ENCODE measurements at regions not wholly inside any gene's neighbourhood (a gene's known extent, or its start where the extent isn't known, plus 50 kb on each side); places are given as distances from the start of the nearest gene placed in this dataset.
"Not testable (repeated sequence)": the region's sequence is repeated elsewhere in the genome, so short reads cannot be mapped to it uniquely, and the experiment has no call there.

- H3K4me1 ChIP-seq (ENCODE audit: control extremely low read depth in 1 of 4, control insufficient read depth in 4 of 4, insufficient read depth in 4 of 4, low read length in 3 of 4) = no peaks in the 10 kb centered on the region
- H3K4me3 ChIP-seq (ENCODE audit: control insufficient read depth in 1 of 7, extremely low read depth in 1 of 7, insufficient read depth in 4 of 7, low read depth in 2 of 7, low read length in 6 of 7) = no peak overlapping the region
- H3K9me3 ChIP-seq (ENCODE audit: control extremely low read depth in 1 of 5, control insufficient read depth in 4 of 5, insufficient read depth in 2 of 5, low read depth in 1 of 5, low read length in 4 of 5) = no peaks in the 10 kb centered on the region
- ChIA-PET CTCF (interaction anchor here (1.2 to 4.4 kb wide), 3 partner anchors 16 to 115 kb away, joined by 3 to 39 read pairs (median 16); no protein-coding TSS in a partner anchor), POLR2A (no interaction called here)
- WGBS (ENCODE audit: insufficient coverage) = 100% methylated on average over 2 of the region's 2 CpGs
- no peaks in the 10 kb centered on the region for H3K36me3 ChIP-seq (ENCODE audit: control insufficient read depth in 4 of 4, insufficient read depth in 4 of 4, low read length in 3 of 4)
- H3K27ac ChIP-seq (ENCODE audit: insufficient read depth in 1 of 2, low read depth in 1 of 2, low read length in 2 of 2, poor library complexity in 1 of 2, severe bottlenecking in 2 of 2) = no peak overlapping the region
- no peak for DNase-seq
- H3K27me3 ChIP-seq (replicated peaks in 2 of 5; ENCODE audit: control insufficient read depth in 4 of 5, insufficient read depth in 5 of 5, low read length in 4 of 5) = peaks cover 0 to 7% (median 0%) of the 10 kb centered on the region in 5 experiments
Measured at GRCh38 chr4:77355731-77356130, 198.7 kb downstream of the CCNG2 start.

DNA sequence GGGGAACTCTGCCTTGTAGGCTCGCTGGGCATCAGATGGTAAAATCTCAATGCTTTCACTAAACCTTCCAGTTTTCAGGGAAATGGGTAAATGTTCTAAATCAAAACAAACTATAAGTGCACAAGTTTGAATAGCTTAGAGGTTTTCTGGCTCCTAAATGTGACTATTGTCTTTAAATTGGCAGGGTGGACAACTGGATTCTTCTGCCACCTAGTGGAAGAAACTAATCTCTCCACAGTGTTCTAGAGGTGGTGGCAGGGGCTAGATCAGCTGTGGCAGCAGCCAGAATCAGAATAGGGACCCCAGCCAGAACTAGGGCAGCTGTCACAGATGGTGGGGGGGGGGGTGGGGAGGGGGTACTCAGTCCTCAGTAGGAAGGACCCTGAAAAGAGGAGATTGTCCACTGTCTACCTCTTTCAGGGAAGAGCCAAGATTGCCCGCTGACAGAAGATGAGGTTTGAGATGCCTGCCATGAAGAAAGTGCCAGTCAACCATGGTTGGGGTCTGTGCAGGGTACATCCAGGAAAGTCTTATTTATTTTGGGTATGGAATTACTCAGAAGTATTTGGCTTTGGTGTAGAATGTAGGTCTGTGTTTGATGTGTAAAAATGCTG, 201.4 kb downstream of the CCNG2 start:
- ChIA-PET POLR2A (no interaction called here), CTCF (interaction anchor here (0.7 to 4.4 kb wide), 15 partner anchors 8 to 841 kb away, joined by 3 to 39 read pairs (median 3); no protein-coding TSS in a partner anchor)
- peaks cover 0 to 7% (median 0%) of the 10 kb centered on the region in 5 experiments for H3K27me3 ChIP-seq (replicated peaks in 2 of 5; ENCODE audit: control insufficient read depth in 4 of 5, insufficient read depth in 5 of 5, low read length in 4 of 5)
- H3K4me1 ChIP-seq (ENCODE audit: control extremely low read depth in 1 of 4, control insufficient read depth in 4 of 4, insufficient read depth in 4 of 4, low read length in 3 of 4) = no peaks in the 10 kb centered on the region
- H3K36me3 ChIP-seq (ENCODE audit: control insufficient read depth in 4 of 4, insufficient read depth in 4 of 4, low read length in 3 of 4) = no peaks in the 10 kb centered on the region
- no peak overlapping the region for H3K27ac ChIP-seq (ENCODE audit: insufficient read depth in 1 of 2, low read depth in 1 of 2, low read length in 2 of 2, poor library complexity in 1 of 2, severe bottlenecking in 2 of 2)
- peak; percentile 25 to 51 (median 29) for DNase-seq
- H3K9me3 ChIP-seq (ENCODE audit: control extremely low read depth in 1 of 5, control insufficient read depth in 4 of 5, insufficient read depth in 2 of 5, low read depth in 1 of 5, low read length in 4 of 5) = no peaks in the 10 kb centered on the region
- no peak overlapping the region for H3K4me3 ChIP-seq (ENCODE audit: control insufficient read depth in 1 of 7, extremely low read depth in 1 of 7, insufficient read depth in 4 of 7, low read depth in 2 of 7, low read length in 6 of 7)
- 100% methylated on average over 1 of the region's 2 CpGs for WGBS (ENCODE audit: insufficient coverage)

DNA sequence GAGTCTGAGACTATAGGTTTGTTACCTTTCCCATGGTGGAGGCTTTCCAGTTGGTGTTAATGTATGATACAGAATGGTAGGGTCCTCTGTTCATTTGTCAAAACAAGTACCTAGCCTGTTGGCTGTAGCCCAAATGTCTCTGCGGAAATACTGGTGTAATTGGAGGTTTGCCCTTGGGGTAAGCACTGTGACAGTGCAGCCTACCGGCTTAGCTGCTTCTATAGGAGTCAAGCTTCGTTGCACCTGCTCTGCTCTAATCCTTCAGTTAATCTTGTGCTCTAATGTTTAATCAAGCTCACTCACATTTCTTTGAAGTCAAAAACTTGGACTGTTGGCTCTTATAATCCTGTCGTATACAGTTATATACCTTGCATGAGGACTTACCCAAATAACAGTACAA, 203.4 kb downstream of the CCNG2 start:
- Histone ChIP-seq H3K4me1 (ENCODE audit: control extremely low read depth in 1 of 4, control insufficient read depth in 4 of 4, insufficient read depth in 4 of 4, low read length in 3 of 4) (no peaks in the 10 kb centered on the region), H3K27me3 (replicated peaks in 2 of 5; ENCODE audit: control insufficient read depth in 4 of 5, insufficient read depth in 5 of 5, low read length in 4 of 5) (peaks cover 0 to 7% (median 0%) of the 10 kb centered on the region in 5 experiments), H3K36me3 (ENCODE audit: control insufficient read depth in 4 of 4, insufficient read depth in 4 of 4, low read length in 3 of 4) (no peaks in the 10 kb centered on the region), H3K27ac (ENCODE audit: insufficient read depth in 1 of 2, low read depth in 1 of 2, low read length in 2 of 2, poor library complexity in 1 of 2, severe bottlenecking in 2 of 2) (no peak overlapping the region), H3K9me3 (ENCODE audit: control extremely low read depth in 1 of 5, control insufficient read depth in 4 of 5, insufficient read depth in 2 of 5, low read depth in 1 of 5, low read length in 4 of 5) (no peaks in the 10 kb centered on the region), H3K4me3 (ENCODE audit: control insufficient read depth in 1 of 7, extremely low read depth in 1 of 7, insufficient read depth in 4 of 7, low read depth in 2 of 7, low read length in 6 of 7) (no peak overlapping the region)
- ChIA-PET POLR2A (no interaction called here), CTCF (interaction anchor here (1.8 to 4.4 kb wide), 3 partner anchors 48 to 120 kb away, joined by 4 to 39 read pairs (median 16); no protein-coding TSS in a partner anchor)
- DNase-seq = no peak
- 100% methylated on average over 4 of the region's 4 CpGs for whole genome bisulfite sequencing (ENCODE audit: insufficient coverage)

DNA sequence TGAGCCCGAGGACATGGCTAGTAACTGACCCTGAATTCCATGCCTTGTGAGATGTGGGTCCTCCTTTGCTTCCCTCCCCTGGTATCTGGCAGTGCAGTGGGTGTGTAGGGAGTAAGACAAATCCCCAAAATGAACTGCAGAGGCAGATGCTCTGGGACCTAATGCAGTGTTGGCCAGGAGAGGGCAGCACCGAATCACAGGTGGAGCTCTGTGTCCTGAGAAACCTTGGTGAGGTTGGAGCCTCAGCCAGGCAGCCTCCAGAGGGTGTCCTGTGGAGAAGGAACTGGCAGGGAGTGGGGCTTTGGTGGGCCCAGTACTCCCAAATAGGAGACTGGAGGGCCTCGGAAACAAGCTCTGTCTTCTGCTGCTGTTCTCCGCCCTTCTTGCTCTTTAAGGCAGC, 209.9 kb downstream of the CCNG2 start:
- H3K4me1 ChIP-seq (ENCODE audit: control extremely low read depth in 1 of 4, control insufficient read depth in 4 of 4, insufficient read depth in 4 of 4, low read length in 3 of 4); POLR2A ChIA-PET; H3K9me3 ChIP-seq (ENCODE audit: control extremely low read depth in 1 of 5, control insufficient read depth in 4 of 5, insufficient read depth in 2 of 5, low read depth in 1 of 5, low read length in 4 of 5); H3K4me3 ChIP-seq (ENCODE audit: control insufficient read depth in 1 of 7, extremely low read depth in 1 of 7, insufficient read depth in 4 of 7, low read depth in 2 of 7, low read length in 6 of 7); H3K27ac ChIP-seq (ENCODE audit: insufficient read depth in 1 of 2, low read depth in 1 of 2, low read length in 2 of 2, poor library complexity in 1 of 2, severe bottlenecking in 2 of 2); DNase-seq; H3K36me3 ChIP-seq (ENCODE audit: control insufficient read depth in 4 of 4, insufficient read depth in 4 of 4, low read length in 3 of 4); H3K27me3 ChIP-seq (replicated peaks in 2 of 5; ENCODE audit: control insufficient read depth in 4 of 5, insufficient read depth in 5 of 5, low read length in 4 of 5): not testable (repeated sequence)
- CTCF ChIA-PET = interaction anchor here (0.9 to 5.2 kb wide), 8 partner anchors 8 to 126 kb away, joined by 3 to 29 read pairs (median 4); no protein-coding TSS in a partner anchor
- no CpG with 5 or more reads among the region's 4 CpGs for WGBS (ENCODE audit: insufficient coverage)

DNA sequence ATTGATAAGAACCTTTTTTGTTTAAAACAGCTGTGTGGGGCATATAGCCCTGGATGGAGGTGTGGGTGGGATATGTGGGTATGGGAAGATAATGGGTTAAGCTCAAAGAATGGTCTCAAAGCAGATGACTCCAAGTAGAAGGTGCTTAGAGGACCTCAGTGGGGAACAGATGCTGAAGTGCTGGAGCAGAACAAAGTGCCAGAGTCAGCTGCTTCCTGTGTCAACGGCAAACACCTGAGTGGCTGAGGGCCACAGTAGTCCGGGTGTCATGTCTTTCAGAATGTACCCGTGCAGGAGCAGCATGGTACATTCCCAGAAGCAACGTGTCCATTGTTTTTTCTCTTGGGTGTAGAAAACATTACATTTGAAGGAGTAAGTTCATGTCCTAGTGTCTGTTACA, 210.6 kb downstream of the CCNG2 start:
- ChIA-PET CTCF (interaction anchor here (1.3 to 5.2 kb wide), 4 partner anchors 15 to 74 kb away, joined by 3 to 29 read pairs (median 6); no protein-coding TSS in a partner anchor), POLR2A (no interaction called here)
- Histone ChIP-seq H3K9me3 (ENCODE audit: control extremely low read depth in 1 of 5, control insufficient read depth in 4 of 5, insufficient read depth in 2 of 5, low read depth in 1 of 5, low read length in 4 of 5) (peaks cover 0 to 1% (median 0%) of the 10 kb centered on the region in 5 experiments), H3K27me3 (replicated peaks in 2 of 5; ENCODE audit: control insufficient read depth in 4 of 5, insufficient read depth in 5 of 5, low read length in 4 of 5) (no peaks in the 10 kb centered on the region), H3K27ac (ENCODE audit: insufficient read depth in 1 of 2, low read depth in 1 of 2, low read length in 2 of 2, poor library complexity in 1 of 2, severe bottlenecking in 2 of 2) (no peak overlapping the region), H3K36me3 (ENCODE audit: control insufficient read depth in 4 of 4, insufficient read depth in 4 of 4, low read length in 3 of 4) (no peaks in the 10 kb centered on the region), H3K4me3 (ENCODE audit: control insufficient read depth in 1 of 7, extremely low read depth in 1 of 7, insufficient read depth in 4 of 7, low read depth in 2 of 7, low read length in 6 of 7) (no peak overlapping the region), H3K4me1 (ENCODE audit: control extremely low read depth in 1 of 4, control insufficient read depth in 4 of 4, insufficient read depth in 4 of 4, low read length in 3 of 4) (no peaks in the 10 kb centered on the region)
- no peak for DNase-seq
- 69% methylated on average over 4 of the region's 4 CpGs for WGBS (ENCODE audit: insufficient coverage)

GRCh38 chr4:77372375-77372774, 215.4 kb downstream of the CCNG2 start:
- no peak overlapping the region for H3K4me3 ChIP-seq (ENCODE audit: control insufficient read depth in 1 of 7, extremely low read depth in 1 of 7, insufficient read depth in 4 of 7, low read depth in 2 of 7, low read length in 6 of 7)
- no peaks in the 10 kb centered on the region for H3K36me3 ChIP-seq (ENCODE audit: control insufficient read depth in 4 of 4, insufficient read depth in 4 of 4, low read length in 3 of 4)
- peaks cover 0 to 1% (median 0%) of the 10 kb centered on the region in 5 experiments for H3K9me3 ChIP-seq (ENCODE audit: control extremely low read depth in 1 of 5, control insufficient read depth in 4 of 5, insufficient read depth in 2 of 5, low read depth in 1 of 5, low read length in 4 of 5)
- POLR2A ChIA-PET = no interaction called here
- CTCF ChIA-PET = interaction anchor here (0.7 to 2.4 kb wide), 7 partner anchors 10 to 52 kb away, joined by 3 to 8 read pairs (median 3); no protein-coding TSS in a partner anchor
- no peak for DNase-seq
- H3K4me1 ChIP-seq (ENCODE audit: control extremely low read depth in 1 of 4, control insufficient read depth in 4 of 4, insufficient read depth in 4 of 4, low read length in 3 of 4) = no peaks in the 10 kb centered on the region
- H3K27me3 ChIP-seq (replicated peaks in 2 of 5; ENCODE audit: control insufficient read depth in 4 of 5, insufficient read depth in 5 of 5, low read length in 4 of 5) = no peaks in the 10 kb centered on the region
- H3K27ac ChIP-seq (ENCODE audit: insufficient read depth in 1 of 2, low read depth in 1 of 2, low read length in 2 of 2, poor library complexity in 1 of 2, severe bottlenecking in 2 of 2) = no peak overlapping the region
- WGBS (ENCODE audit: insufficient coverage) = 94% methylated on average over 3 of the region's 3 CpGs

GRCh38 chr4:77375866-77376607, 219.0 kb downstream of the CCNG2 start:
- 75% methylated on average over 1 of the region's 2 CpGs for WGBS (ENCODE audit: insufficient coverage)

More at GRCh38 chr4:77375866-77376607, 219.0 kb downstream of the CCNG2 start:
- no peaks in the 10 kb centered on the region for H3K9me3 ChIP-seq (ENCODE audit: control extremely low read depth in 1 of 5, control insufficient read depth in 4 of 5, insufficient read depth in 2 of 5, low read depth in 1 of 5, low read length in 4 of 5)
- H3K27me3 ChIP-seq (replicated peaks in 2 of 5; ENCODE audit: control insufficient read depth in 4 of 5, insufficient read depth in 5 of 5, low read length in 4 of 5) = peaks cover 0 to 2% (median 0%) of the 10 kb centered on the region in 5 experiments
- DNase-seq = no peak
- ChIA-PET POLR2A (no interaction called here), CTCF (interaction anchor here (1.0 to 1.3 kb wide), 2 partner anchors 11 to 42 kb away, joined by 3 to 4 read pairs; no protein-coding TSS in a partner anchor)
- no peak overlapping the region for H3K4me3 ChIP-seq (ENCODE audit: control insufficient read depth in 1 of 7, extremely low read depth in 1 of 7, insufficient read depth in 4 of 7, low read depth in 2 of 7, low read length in 6 of 7)
- no peak overlapping the region for H3K27ac ChIP-seq (ENCODE audit: insufficient read depth in 1 of 2, low read depth in 1 of 2, low read length in 2 of 2, poor library complexity in 1 of 2, severe bottlenecking in 2 of 2)
- no peaks in the 10 kb centered on the region for H3K36me3 ChIP-seq (ENCODE audit: control insufficient read depth in 4 of 4, insufficient read depth in 4 of 4, low read length in 3 of 4)
- H3K4me1 ChIP-seq (ENCODE audit: control extremely low read depth in 1 of 4, control insufficient read depth in 4 of 4, insufficient read depth in 4 of 4, low read length in 3 of 4) = no peaks in the 10 kb centered on the region
